Sigmoid colon (tissue), 4 donors: ENCODE measurements at regions not wholly inside any gene's neighbourhood (a gene's known extent, or its start where the extent isn't known, plus 50 kb on each side); places are given as distances from the start of the nearest gene placed in this dataset.

Experiments
- CTCF ChIP-seq, 4 experiments: fragments of 450-650 bp in 3 of 4; fragments of 200-600 bp in 1 of 4; IDR thresholded peaks; one replicate each; pipeline ENCODE4 v1.5.1; 2016 to 2019; ENCODE audit warnings: antibody characterized with exemption in 4 of 4, mild to moderate bottlenecking in 3 of 4, moderate library complexity in 2 of 4
- POLR2A ChIP-seq, 2 donors: fragments of 450-650 bp; IDR thresholded peaks; one replicate each; pipeline ENCODE4 v1.6.1; 2016; ENCODE audit warnings: antibody characterized with exemption in 2 of 2, mild to moderate bottlenecking in 2 of 2, moderate library complexity in 2 of 2
- POLR2AphosphoS5 ChIP-seq, 4 donors: sonication (generic); formaldehyde crosslinking; IDR thresholded peaks; one replicate each; pipeline ENCODE4 v1.6.1; 2017; ENCODE audit warnings: antibody characterized with exemption in 4 of 4

DNA sequence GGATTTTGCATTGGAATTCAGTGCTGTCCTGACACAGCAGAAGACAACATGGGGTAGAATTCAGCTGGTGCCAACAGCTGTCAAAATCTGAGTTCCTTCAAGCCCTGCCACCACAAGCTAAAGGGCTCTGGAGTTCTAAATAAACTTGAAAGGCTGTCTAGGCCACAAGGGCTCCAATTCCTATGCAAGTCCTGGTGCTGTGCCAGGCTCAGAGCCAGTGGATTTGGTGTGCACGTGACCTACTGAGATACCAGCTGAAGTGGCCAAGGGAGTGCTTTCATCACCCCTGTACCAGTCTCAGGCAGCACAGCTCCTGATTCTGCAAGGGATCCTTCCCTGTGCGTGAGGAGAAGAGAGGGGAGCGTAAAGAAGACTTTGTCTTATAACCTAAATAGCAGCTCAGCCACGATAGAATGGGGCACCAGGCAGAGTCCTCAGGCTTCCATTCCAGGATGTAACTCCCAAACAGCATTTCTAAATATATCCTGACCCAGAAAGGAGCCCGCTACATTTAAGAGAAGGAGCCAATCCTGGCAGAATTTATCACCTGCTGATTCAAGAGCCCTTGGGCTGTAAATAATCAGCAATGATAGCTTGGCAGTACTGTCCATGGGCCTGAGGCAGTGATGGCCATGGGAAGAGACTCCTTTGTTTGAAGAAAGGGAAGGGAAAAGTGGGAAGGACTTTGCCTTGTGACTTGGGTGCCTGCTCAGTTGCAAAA, 881.2 kb upstream of the EPHA7 start:
- TF ChIP-seq CTCF (IDR thresholded peaks at IDR 0.05) (no peak), POLR2A (IDR thresholded peaks at IDR 0.05) (no peak), POLR2AphosphoS5 (IDR thresholded peaks at IDR 0.05) (no peak)
